Tibial nerve (tissue), 4 donors: ENCODE measurements at regions not wholly inside any gene's neighbourhood (a gene's known extent, or its start where the extent isn't known, plus 50 kb on each side); places are given as distances from the start of the nearest gene placed in this dataset.

Experiments
- DNase-seq, 2 donors: peaks; one replicate each; pipeline ENCODE4 v3.0.0-alpha.2; 2019; ENCODE audit warnings: low spot score in 2 of 2
- H3K27ac ChIP-seq, 4 donors: fragments of 200-600 bp; sonication (generic) in 3 of 4; one replicate each; pipeline ENCODE4 v1.5.1; 2017 to 2019; ENCODE audit warnings: mild to moderate bottlenecking in 1 of 4
- H3K27me3 ChIP-seq, 2 donors: fragments of 200-600 bp; sonication (generic) in 1 of 2; one replicate each; pipeline versions ENCODE4 v1.5.1 to v1.6.0; 2017 to 2019
- H3K36me3 ChIP-seq, 3 donors: fragments of 200-600 bp; sonication (generic); one replicate each; pipeline ENCODE4 v1.5.1; 2018 to 2019
- H3K4me1 ChIP-seq, 4 donors: fragments of 200-600 bp; sonication (generic) in 3 of 4; one replicate each; pipeline ENCODE4 v1.5.1; 2017 to 2019
- H3K4me3 ChIP-seq, 4 donors: fragments of 200-600 bp; sonication (generic) in 3 of 4; one replicate each; pipeline ENCODE4 v1.5.1; 2017 to 2019; ENCODE audit warnings: mild to moderate bottlenecking in 1 of 4, moderate library complexity in 1 of 4
- H3K9me3 ChIP-seq, 4 donors: fragments of 200-600 bp; sonication (generic) in 3 of 4; one replicate each; pipeline ENCODE4 v1.5.1; 2017 to 2019
- CTCF ChIP-seq, 5 experiments: fragments of 200-600 bp in 3 of 5; fragments of 450-650 bp in 2 of 5; sonication (generic) in 3 of 5; IDR thresholded peaks; one replicate each; pipeline ENCODE4 v1.5.1; 2016 to 2019; ENCODE audit warnings: antibody characterized with exemption in 5 of 5, mild to moderate bottlenecking in 3 of 5, moderate library complexity in 2 of 5
- EP300 ChIP-seq, 2 donors: sonication (generic); formaldehyde crosslinking; IDR thresholded peaks; one replicate each; pipeline ENCODE4 v1.6.1; 2017; ENCODE audit warnings: antibody characterized with exemption in 2 of 2, mild to moderate bottlenecking in 1 of 2
- POLR2A ChIP-seq, 2 donors: fragments of 450-650 bp; IDR thresholded peaks; one replicate each; pipeline ENCODE4 v1.6.1; 2017; ENCODE audit warnings: antibody characterized with exemption in 2 of 2, mild to moderate bottlenecking in 2 of 2, moderate library complexity in 2 of 2
- WGBS, 2 donors: methylation state at CpG; one replicate each; pipeline ENCODE4 v1.1.5; 2018; 5-methylcytosine and 5-hydroxymethylcytosine counted together

- no peak for TF ChIP-seq POLR2A (IDR thresholded peaks at IDR 0.05)
- TF ChIP-seq CTCF (IDR thresholded peaks at IDR 0.05): no peak
- TF ChIP-seq EP300 (IDR thresholded peaks at IDR 0.05): no peak
- WGBS, 2 donors: 89 to 92% methylated on average over 3 of the region's 3 CpGs
These were observed 535.8 kb downstream of the TENT5A start for GRCh38 chr6:81216668-81217067.

GRCh38 chr6:81215092-81215432, 537.4 kb downstream of the TENT5A start:
- DNase-seq: no peak
- WGBS, 2 donors: 83 to 100% methylated on average over 2 to 7 of the region's 7 CpGs

More at GRCh38 chr6:81216668-81217067, 535.8 kb downstream of the TENT5A start:
- Histone ChIP-seq H3K27me3 (no peaks in the 10 kb centered on the region), H3K27ac (no peak overlapping the region), H3K9me3 (peaks cover 0 to 11% (median 0%) of the 10 kb centered on the region in 4 donors), H3K36me3 (no peaks in the 10 kb centered on the region), H3K4me3 (no peak overlapping the region), H3K4me1 (no peaks in the 10 kb centered on the region)
- no peak for DNase-seq

GRCh38 chr6:81214414-81215091, 537.9 kb downstream of the TENT5A start:
- H3K27ac ChIP-seq: no peak overlapping the region
- no peak overlapping the region for H3K4me3 ChIP-seq
- peaks cover 0 to 11% (median 0%) of the 10 kb centered on the region in 4 donors for H3K9me3 ChIP-seq
- DNase-seq: no peak
- H3K27me3 ChIP-seq: no peaks in the 10 kb centered on the region
- no peaks in the 10 kb centered on the region for H3K36me3 ChIP-seq
- 90% methylated on average over 11 to 15 of the region's 15 CpGs for WGBS, 2 donors
- TF ChIP-seq POLR2A (IDR thresholded peaks at IDR 0.05) (no peak), EP300 (IDR thresholded peaks at IDR 0.05) (no peak), CTCF (IDR thresholded peaks at IDR 0.05) (no peak)
- no peaks in the 10 kb centered on the region for H3K4me1 ChIP-seq

More at GRCh38 chr6:81215092-81215432, 537.4 kb downstream of the TENT5A start:
- Histone ChIP-seq H3K27ac (no peak overlapping the region), H3K9me3 (peaks cover 0 to 11% (median 0%) of the 10 kb centered on the region in 4 donors), H3K4me1 (no peaks in the 10 kb centered on the region), H3K36me3 (no peaks in the 10 kb centered on the region), H3K27me3 (no peaks in the 10 kb centered on the region), H3K4me3 (no peak overlapping the region)
- TF ChIP-seq EP300 (IDR thresholded peaks at IDR 0.05) (no peak), POLR2A (IDR thresholded peaks at IDR 0.05) (no peak), CTCF (IDR thresholded peaks at IDR 0.05) (no peak)

GRCh38 chr6:81204731-81205130, 547.8 kb downstream of the TENT5A start:
- Histone ChIP-seq H3K36me3 (no peaks in the 10 kb centered on the region), H3K4me1 (peaks cover 0 to 10% (median 0%) of the 10 kb centered on the region in 4 donors), H3K27ac (no peak overlapping the region), H3K9me3 (peaks cover 0 to 12% (median 0%) of the 10 kb centered on the region in 4 donors), H3K27me3 (no peaks in the 10 kb centered on the region), H3K4me3 (no peak overlapping the region)
- no peak for DNase-seq
- TF ChIP-seq EP300 (IDR thresholded peaks at IDR 0.05) (no peak), POLR2A (IDR thresholded peaks at IDR 0.05) (no peak), CTCF (IDR thresholded peaks at IDR 0.05) (no peak)
- 32 to 40% methylated on average over 1 of the region's 1 CpG for WGBS, 2 donors

- no peak for TF ChIP-seq POLR2A (IDR thresholded peaks at IDR 0.05)
- no peak for TF ChIP-seq EP300 (IDR thresholded peaks at IDR 0.05)
- TF ChIP-seq CTCF (IDR thresholded peaks at IDR 0.05): no peak
- H3K4me3 ChIP-seq: no peak overlapping the region
- no peaks in the 10 kb centered on the region for H3K4me1 ChIP-seq
- no peak for DNase-seq
- no peaks in the 10 kb centered on the region for H3K9me3 ChIP-seq
- no peaks in the 10 kb centered on the region for H3K36me3 ChIP-seq
- no peaks in the 10 kb centered on the region for H3K27me3 ChIP-seq
- WGBS, 2 donors: 76 to 78% methylated on average over 2 of the region's 2 CpGs
- H3K27ac ChIP-seq: no peak overlapping the region
These were observed 558.1 kb downstream of the TENT5A start for GRCh38 chr6:81194374-81194773.
